ENCODE measurements at regions not wholly inside any gene's neighbourhood (a gene's known extent, or its start where the extent isn't known, plus 50 kb on each side); places are given as distances from the start of the nearest gene placed in this dataset.

GRCh38 chr1:170250531-170251276 is 104.9 kb downstream of the NTMT2 start:
- TF ChIP-seq CTCF (IDR thresholded peaks at IDR 0.05) (no peak), EP300 (IDR thresholded peaks at IDR 0.05) (no peak), POLR2A (IDR thresholded peaks at IDR 0.05) (no peak)
- intact Hi-C loops (cut with DNase I) = no loop called here
- no peak for DNase-seq
- no peaks in the 10 kb centered on the region for H3K36me3 ChIP-seq
- no peaks in the 10 kb centered on the region for H3K27me3 ChIP-seq
- H3K4me1 ChIP-seq (ENCODE audit: insufficient read depth) = no peaks in the 10 kb centered on the region
- H3K27ac ChIP-seq = no peak overlapping the region
- no peaks in the 10 kb centered on the region for H3K9me3 ChIP-seq
- H3K4me3 ChIP-seq = no peak overlapping the region
- WGBS, 3 donors = 94 to 97% (median 96%) methylated on average over 28 of the region's 28 CpGs

DNA sequence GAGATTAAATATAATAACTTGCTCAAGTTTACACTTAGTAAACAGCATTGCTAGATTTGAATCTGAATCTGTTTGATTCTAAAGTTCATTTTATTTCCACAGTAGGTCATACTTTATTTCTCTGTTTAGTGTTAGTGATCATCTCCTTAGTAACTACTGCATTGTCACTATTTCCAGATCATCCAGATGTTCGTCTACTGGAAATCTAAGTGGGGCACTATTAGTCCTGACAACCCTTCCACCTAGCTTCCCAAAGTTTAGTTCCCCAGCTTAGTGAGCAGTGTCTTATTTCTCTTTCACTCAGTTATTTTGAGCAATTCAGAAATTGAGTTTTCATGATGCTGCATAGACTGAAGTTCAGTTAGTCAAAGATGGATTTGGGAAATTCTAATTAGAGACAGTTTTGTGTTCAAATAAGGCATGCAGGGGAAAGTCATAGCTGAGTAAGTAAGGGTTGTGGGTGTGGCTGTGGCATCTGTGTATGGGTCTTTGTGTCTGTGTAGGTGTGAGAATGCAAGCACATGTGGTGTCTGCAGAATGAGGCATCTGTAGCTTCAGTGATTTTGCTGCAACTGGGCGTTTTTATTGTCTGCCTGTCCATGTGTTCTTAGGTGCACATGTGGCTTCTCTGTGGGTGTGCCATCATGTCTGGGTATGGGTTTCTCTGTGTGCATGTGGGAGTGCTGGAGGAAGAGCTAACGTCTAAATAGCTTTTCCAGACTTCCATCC is 107.3 kb downstream of the NTMT2 start:
- intact Hi-C loops (cut with DNase I) = no loop called here
- Histone ChIP-seq H3K27ac (no peak overlapping the region), H3K4me1 (ENCODE audit: insufficient read depth) (no peaks in the 10 kb centered on the region), H3K27me3 (no peaks in the 10 kb centered on the region), H3K4me3 (no peak overlapping the region), H3K36me3 (no peaks in the 10 kb centered on the region), H3K9me3 (no peaks in the 10 kb centered on the region)
- WGBS, 3 donors = 49 to 55% (median 52%) methylated on average over 3 of the region's 3 CpGs
- TF ChIP-seq POLR2A (IDR thresholded peaks at IDR 0.05) (no peak), EP300 (IDR thresholded peaks at IDR 0.05) (no peak), CTCF (IDR thresholded peaks at IDR 0.05) (no peak)
- no peak for DNase-seq

- Histone ChIP-seq H3K27ac (no peak overlapping the region), H3K9me3 (no peaks in the 10 kb centered on the region), H3K36me3 (no peaks in the 10 kb centered on the region), H3K4me3 (no peak overlapping the region), H3K27me3 (no peaks in the 10 kb centered on the region), H3K4me1 (ENCODE audit: insufficient read depth) (no peaks in the 10 kb centered on the region)
- 90 to 93% (median 91%) methylated on average over 3 of the region's 3 CpGs for WGBS, 3 donors
- no peak for DNase-seq
- intact Hi-C loops (cut with DNase I) = no loop called here
- no peak for TF ChIP-seq POLR2A (IDR thresholded peaks at IDR 0.05)
- no peak for TF ChIP-seq EP300 (IDR thresholded peaks at IDR 0.05)
- no peak for TF ChIP-seq CTCF (IDR thresholded peaks at IDR 0.05)
These were observed 108.6 kb downstream of the NTMT2 start for GRCh38 chr1:170254371-170254770.

DNA sequence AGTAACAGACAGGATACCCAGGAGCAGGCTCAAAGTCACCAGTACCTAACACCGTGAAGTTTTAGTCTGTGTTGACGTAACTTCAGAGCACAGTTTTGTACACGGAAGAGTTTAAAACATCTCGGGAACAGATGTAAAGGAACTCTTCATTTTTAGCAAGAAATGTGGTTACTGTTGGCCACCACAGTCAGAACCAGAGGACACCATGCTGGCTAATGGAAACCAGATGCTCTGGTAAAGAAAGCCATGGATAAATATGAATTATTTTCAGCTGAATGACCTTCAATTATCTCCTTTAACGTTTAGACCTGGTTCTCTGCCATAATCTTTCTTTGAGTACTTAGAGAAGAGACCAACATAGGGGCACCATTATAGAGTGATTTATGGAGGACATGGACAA is 115.9 kb downstream of the NTMT2 start:
- intact Hi-C loops (cut with DNase I) = no loop called here
- Histone ChIP-seq H3K4me1 (ENCODE audit: insufficient read depth) (peaks cover 1% of the 10 kb centered on the region), H3K9me3 (no peaks in the 10 kb centered on the region), H3K4me3 (no peak overlapping the region), H3K36me3 (no peaks in the 10 kb centered on the region), H3K27ac (no peak overlapping the region), H3K27me3 (no peaks in the 10 kb centered on the region)
- DNase-seq = no peak
- 21 to 38% (median 32%) methylated on average over 5 of the region's 5 CpGs for WGBS, 3 donors
- TF ChIP-seq EP300 (IDR thresholded peaks at IDR 0.05) (no peak), POLR2A (IDR thresholded peaks at IDR 0.05) (no peak), CTCF (IDR thresholded peaks at IDR 0.05) (no peak)
